ENCODE measurements at regions not wholly inside any gene's neighbourhood (a gene's known extent, or its start where the extent isn't known, plus 50 kb on each side); places are given as distances from the start of the nearest gene placed in this dataset.
A peak's percentile ranks its signal among the peaks of the same experiment; 100 is the strongest.

DNA sequence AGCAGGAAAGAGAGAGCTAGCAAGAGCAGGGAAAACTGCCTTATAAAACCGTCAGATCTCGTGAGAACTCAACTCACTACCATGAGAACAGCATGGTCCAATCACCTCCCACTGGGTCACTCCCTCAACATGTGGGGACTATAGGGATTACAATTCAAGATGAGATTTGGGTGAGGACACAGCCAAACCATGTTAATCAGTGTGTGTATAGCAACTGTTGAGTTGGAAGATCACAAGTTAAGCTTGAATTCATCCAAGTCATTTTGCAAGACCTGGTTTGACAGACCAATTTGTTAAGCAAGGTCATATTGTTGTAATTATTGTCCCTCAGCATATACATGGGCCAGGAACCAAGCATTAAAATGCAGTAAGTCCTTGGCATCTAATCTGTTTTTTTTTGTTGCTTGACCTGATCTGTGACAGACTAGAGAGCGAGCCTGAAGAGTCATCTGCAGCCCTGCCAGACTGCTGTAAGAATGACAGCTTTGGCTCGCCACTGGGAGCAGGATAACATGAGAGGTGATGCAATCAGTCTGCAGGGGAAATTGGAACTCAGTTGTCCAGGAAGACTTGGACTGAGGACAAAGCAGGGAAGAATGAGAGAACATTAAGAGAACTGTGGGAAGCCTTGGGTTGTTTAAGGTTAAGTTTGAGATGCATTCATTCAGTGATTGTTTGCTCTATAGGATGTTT is 297.6 kb upstream of the SEL1L start:
- DNase-seq (ENCODE audit: low read depth in 6 of 9, low spot score in 9 of 9): peak in 2 of 9 donors; percentile 4 to 15
- H3K27ac ChIP-seq (ENCODE audit: low read depth in 1 of 2, low read length in 1 of 2): no peak overlapping the region
- WGBS: 63% methylated on average over 4 of the region's 4 CpGs
- H3K27me3 ChIP-seq (ENCODE audit: control insufficient read depth in 2 of 2, insufficient read depth in 1 of 2, low read length in 1 of 2): no peaks in the 10 kb centered on the region
- no peaks in the 10 kb centered on the region for H3K4me1 ChIP-seq (ENCODE audit: control insufficient read depth in 2 of 2, insufficient read depth in 2 of 2, low read length in 2 of 2)
- peaks cover 0 to 10% of the 10 kb centered on the region in 2 donors for H3K9me3 ChIP-seq (ENCODE audit: control insufficient read depth in 2 of 2, insufficient read depth in 1 of 2, low read length in 1 of 2)
- H3K36me3 ChIP-seq (ENCODE audit: control insufficient read depth in 2 of 2, insufficient read depth in 2 of 2, low read length in 1 of 2): no peaks in the 10 kb centered on the region
- no peak overlapping the region for H3K4me3 ChIP-seq (ENCODE audit: low read length in 2 of 2)

DNA sequence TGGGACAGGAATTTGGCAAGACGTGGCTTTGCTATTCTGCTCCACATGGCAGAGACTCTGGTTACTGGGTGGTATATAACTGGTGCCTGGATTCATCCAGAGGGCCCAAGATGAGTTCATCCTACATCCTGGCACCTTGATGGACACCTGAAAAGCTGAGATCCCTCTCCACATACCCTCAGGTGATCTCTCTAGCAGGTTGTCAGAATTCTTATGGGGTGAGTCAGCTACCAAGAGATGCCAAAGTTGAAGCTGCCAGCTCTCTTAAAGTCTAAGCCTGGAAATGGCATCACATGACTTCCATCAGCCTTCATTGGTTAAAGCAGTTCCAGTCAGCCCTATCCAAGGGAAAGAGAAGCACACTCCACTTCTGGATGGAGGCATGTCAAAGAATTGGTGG is 300.7 kb upstream of the SEL1L start:
- no peak overlapping the region for H3K27ac ChIP-seq (ENCODE audit: low read depth in 1 of 2, low read length in 1 of 2)
- H3K4me1 ChIP-seq (ENCODE audit: control insufficient read depth in 2 of 2, insufficient read depth in 2 of 2, low read length in 2 of 2): no peaks in the 10 kb centered on the region
- H3K36me3 ChIP-seq (ENCODE audit: control insufficient read depth in 2 of 2, insufficient read depth in 2 of 2, low read length in 1 of 2): no peaks in the 10 kb centered on the region
- peaks cover 0 to 10% of the 10 kb centered on the region in 2 donors for H3K9me3 ChIP-seq (ENCODE audit: control insufficient read depth in 2 of 2, insufficient read depth in 1 of 2, low read length in 1 of 2)
- no peak for DNase-seq (ENCODE audit: low read depth in 6 of 9, low spot score in 9 of 9)
- no peaks in the 10 kb centered on the region for H3K27me3 ChIP-seq (ENCODE audit: control insufficient read depth in 2 of 2, insufficient read depth in 1 of 2, low read length in 1 of 2)
- H3K4me3 ChIP-seq (ENCODE audit: low read length in 2 of 2): no peak overlapping the region
- WGBS: 66% methylated on average over 1 of the region's 1 CpG

DNA sequence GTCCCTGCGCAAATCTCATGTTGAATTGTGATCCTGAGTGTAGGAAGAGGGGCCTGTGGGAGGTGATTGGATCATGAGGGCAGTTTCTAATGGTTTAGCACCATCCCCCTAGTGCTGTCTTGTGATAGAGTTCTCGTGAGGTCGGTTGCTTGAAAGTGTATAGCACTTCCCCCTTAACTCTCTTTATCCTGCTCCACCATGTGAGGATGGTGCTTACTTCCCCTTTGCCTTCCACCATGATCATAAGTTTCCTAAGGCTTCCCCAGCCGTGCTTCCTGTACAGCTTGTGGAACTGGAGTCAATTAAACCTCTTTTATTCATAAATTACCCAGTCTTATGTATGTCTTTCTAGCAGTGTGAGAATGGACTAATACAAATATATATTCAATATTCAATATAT is 303.7 kb upstream of the SEL1L start:
- no peaks in the 10 kb centered on the region for H3K4me1 ChIP-seq (ENCODE audit: control insufficient read depth in 2 of 2, insufficient read depth in 2 of 2, low read length in 2 of 2)
- H3K27ac ChIP-seq (ENCODE audit: low read depth in 1 of 2, low read length in 1 of 2): no peak overlapping the region
- WGBS: 79% methylated on average over 4 of the region's 4 CpGs
- DNase-seq (ENCODE audit: low read depth in 6 of 9, low spot score in 9 of 9): no peak
- no peaks in the 10 kb centered on the region for H3K27me3 ChIP-seq (ENCODE audit: control insufficient read depth in 2 of 2, insufficient read depth in 1 of 2, low read length in 1 of 2)
- peaks cover 0 to 5% of the 10 kb centered on the region in 2 donors for H3K9me3 ChIP-seq (ENCODE audit: control insufficient read depth in 2 of 2, insufficient read depth in 1 of 2, low read length in 1 of 2)
- no peak overlapping the region for H3K4me3 ChIP-seq (ENCODE audit: low read length in 2 of 2)
- no peaks in the 10 kb centered on the region for H3K36me3 ChIP-seq (ENCODE audit: control insufficient read depth in 2 of 2, insufficient read depth in 2 of 2, low read length in 1 of 2)

- H3K4me3 ChIP-seq (ENCODE audit: low read length in 2 of 2): no peak overlapping the region
- H3K9me3 ChIP-seq (ENCODE audit: control insufficient read depth in 2 of 2, insufficient read depth in 1 of 2, low read length in 1 of 2): peaks cover 0 to 5% of the 10 kb centered on the region in 2 donors
- no peak overlapping the region for H3K27ac ChIP-seq (ENCODE audit: low read depth in 1 of 2, low read length in 1 of 2)
- no peaks in the 10 kb centered on the region for H3K36me3 ChIP-seq (ENCODE audit: control insufficient read depth in 2 of 2, insufficient read depth in 2 of 2, low read length in 1 of 2)
- H3K4me1 ChIP-seq (ENCODE audit: control insufficient read depth in 2 of 2, insufficient read depth in 2 of 2, low read length in 2 of 2): no peaks in the 10 kb centered on the region
- DNase-seq (ENCODE audit: low read depth in 6 of 9, low spot score in 9 of 9): no peak
- no peaks in the 10 kb centered on the region for H3K27me3 ChIP-seq (ENCODE audit: control insufficient read depth in 2 of 2, insufficient read depth in 1 of 2, low read length in 1 of 2)
- 75% methylated on average over 2 of the region's 2 CpGs for WGBS
Measured at GRCh38 chr14:81839056-81839455, 305.4 kb upstream of the SEL1L start.

- DNase-seq (ENCODE audit: low read depth in 6 of 9, low spot score in 9 of 9): no peak
- Histone ChIP-seq H3K4me3 (ENCODE audit: low read length in 2 of 2) (no peak overlapping the region), H3K4me1 (ENCODE audit: control insufficient read depth in 2 of 2, insufficient read depth in 2 of 2, low read length in 2 of 2) (no peaks in the 10 kb centered on the region), H3K9me3 (ENCODE audit: control insufficient read depth in 2 of 2, insufficient read depth in 1 of 2, low read length in 1 of 2) (peaks cover 0 to 2% of the 10 kb centered on the region in 2 donors), H3K27ac (ENCODE audit: low read depth in 1 of 2, low read length in 1 of 2) (no peak overlapping the region), H3K27me3 (ENCODE audit: control insufficient read depth in 2 of 2, insufficient read depth in 1 of 2, low read length in 1 of 2) (no peaks in the 10 kb centered on the region), H3K36me3 (ENCODE audit: control insufficient read depth in 2 of 2, insufficient read depth in 2 of 2, low read length in 1 of 2) (no peaks in the 10 kb centered on the region)
- WGBS: 93% methylated on average over 5 of the region's 5 CpGs
Measured at GRCh38 chr14:81841346-81841745, 307.7 kb upstream of the SEL1L start.

- Histone ChIP-seq H3K36me3 (ENCODE audit: control insufficient read depth in 2 of 2, insufficient read depth in 2 of 2, low read length in 1 of 2) (no peaks in the 10 kb centered on the region), H3K27me3 (ENCODE audit: control insufficient read depth in 2 of 2, insufficient read depth in 1 of 2, low read length in 1 of 2) (no peaks in the 10 kb centered on the region), H3K4me1 (ENCODE audit: control insufficient read depth in 2 of 2, insufficient read depth in 2 of 2, low read length in 2 of 2) (no peaks in the 10 kb centered on the region), H3K27ac (ENCODE audit: low read depth in 1 of 2, low read length in 1 of 2) (no peak overlapping the region), H3K9me3 (ENCODE audit: control insufficient read depth in 2 of 2, insufficient read depth in 1 of 2, low read length in 1 of 2) (no peaks in the 10 kb centered on the region), H3K4me3 (ENCODE audit: low read length in 2 of 2) (no peak overlapping the region)
- DNase-seq (ENCODE audit: low read depth in 6 of 9, low spot score in 9 of 9): no peak
- 57% methylated on average over 3 of the region's 3 CpGs for WGBS
Measured at GRCh38 chr14:81849714-81850113, 316.1 kb upstream of the SEL1L start.

GRCh38 chr14:81855007-81855406 is 321.4 kb upstream of the SEL1L start:
- no peak overlapping the region for H3K4me3 ChIP-seq (ENCODE audit: low read length in 2 of 2)
- WGBS: 68% methylated on average over 2 of the region's 2 CpGs

GRCh38 chr14:81859046-81859445 is 325.4 kb upstream of the SEL1L start:
- Histone ChIP-seq H3K4me3 (ENCODE audit: low read length in 2 of 2) (no peak overlapping the region), H3K27ac (ENCODE audit: low read depth in 1 of 2, low read length in 1 of 2) (no peak overlapping the region), H3K4me1 (ENCODE audit: control insufficient read depth in 2 of 2, insufficient read depth in 2 of 2, low read length in 2 of 2) (no peaks in the 10 kb centered on the region), H3K27me3 (ENCODE audit: control insufficient read depth in 2 of 2, insufficient read depth in 1 of 2, low read length in 1 of 2) (no peaks in the 10 kb centered on the region), H3K36me3 (ENCODE audit: control insufficient read depth in 2 of 2, insufficient read depth in 2 of 2, low read length in 1 of 2) (no peaks in the 10 kb centered on the region), H3K9me3 (ENCODE audit: control insufficient read depth in 2 of 2, insufficient read depth in 1 of 2, low read length in 1 of 2) (peaks cover 2 to 14% of the 10 kb centered on the region in 2 donors)
- WGBS: 91% methylated on average over 2 of the region's 2 CpGs
- no peak for DNase-seq (ENCODE audit: low read depth in 6 of 9, low spot score in 9 of 9)

More at GRCh38 chr14:81855007-81855406, 321.4 kb upstream of the SEL1L start:
- DNase-seq (ENCODE audit: low read depth in 6 of 9, low spot score in 9 of 9): no peak
- no peaks in the 10 kb centered on the region for H3K36me3 ChIP-seq (ENCODE audit: control insufficient read depth in 2 of 2, insufficient read depth in 2 of 2, low read length in 1 of 2)
- no peaks in the 10 kb centered on the region for H3K4me1 ChIP-seq (ENCODE audit: control insufficient read depth in 2 of 2, insufficient read depth in 2 of 2, low read length in 2 of 2)
- no peaks in the 10 kb centered on the region for H3K27me3 ChIP-seq (ENCODE audit: control insufficient read depth in 2 of 2, insufficient read depth in 1 of 2, low read length in 1 of 2)
- peaks cover 2 to 14% of the 10 kb centered on the region in 2 donors for H3K9me3 ChIP-seq (ENCODE audit: control insufficient read depth in 2 of 2, insufficient read depth in 1 of 2, low read length in 1 of 2)
- no peak overlapping the region for H3K27ac ChIP-seq (ENCODE audit: low read depth in 1 of 2, low read length in 1 of 2)

- Histone ChIP-seq H3K36me3 (ENCODE audit: control insufficient read depth in 2 of 2, insufficient read depth in 2 of 2, low read length in 1 of 2) (no peaks in the 10 kb centered on the region), H3K9me3 (ENCODE audit: control insufficient read depth in 2 of 2, insufficient read depth in 1 of 2, low read length in 1 of 2) (no peaks in the 10 kb centered on the region), H3K4me3 (ENCODE audit: low read length in 2 of 2) (no peak overlapping the region), H3K27me3 (ENCODE audit: control insufficient read depth in 2 of 2, insufficient read depth in 1 of 2, low read length in 1 of 2) (no peaks in the 10 kb centered on the region), H3K4me1 (ENCODE audit: control insufficient read depth in 2 of 2, insufficient read depth in 2 of 2, low read length in 2 of 2) (no peaks in the 10 kb centered on the region), H3K27ac (ENCODE audit: low read depth in 1 of 2, low read length in 1 of 2) (no peak overlapping the region)
- 82% methylated on average over 5 of the region's 5 CpGs for WGBS
- DNase-seq (ENCODE audit: low read depth in 6 of 9, low spot score in 9 of 9): no peak
Measured at GRCh38 chr14:81868172-81868571, 334.5 kb upstream of the SEL1L start.

Data from thymus (tissue), 11 donors.